Vagina (tissue), 2 donors: ENCODE measurements at regions not wholly inside any gene's neighbourhood (a gene's known extent, or its start where the extent isn't known, plus 50 kb on each side); places are given as distances from the start of the nearest gene placed in this dataset.
"Not testable (repeated sequence)": the region's sequence is repeated elsewhere in the genome, so short reads cannot be mapped to it uniquely, and the experiment has no call there.

ENCODE experiments used
- DNase-seq, 2 donors: peaks; one replicate each; pipeline ENCODE4 v3.0.0-alpha.2; 2017; ENCODE audit errors: extremely low spot score in 2 of 2
- H3K27ac ChIP-seq: fragments of 200-600 bp; sonication (generic); one replicate; pipeline ENCODE4 v1.5.1; 2019
- H3K27me3 ChIP-seq: fragments of 200-600 bp; sonication (generic); one replicate; pipeline ENCODE4 v1.5.1; 2019
- H3K36me3 ChIP-seq, 2 donors: fragments of 200-600 bp; sonication (generic); one replicate each; pipeline ENCODE4 v1.5.1; 2017 to 2019
- H3K4me1 ChIP-seq: fragments of 200-600 bp; sonication (generic); one replicate; pipeline ENCODE4 v1.5.1; 2019
- H3K4me3 ChIP-seq, 2 donors: fragments of 200-600 bp; sonication (generic); 1 replicate in 1 of 2; 2 replicates in 1 of 2; pipeline ENCODE4 v1.5.1; 2016 to 2019
- H3K9me3 ChIP-seq: fragments of 200-600 bp; sonication (generic); one replicate; pipeline ENCODE4 v1.5.1; 2019
- CTCF ChIP-seq, 3 experiments: fragments of 450-650 bp in 2 of 3; fragments of 200-600 bp in 1 of 3; sonication (generic) in 1 of 3; IDR thresholded peaks; one replicate each; pipeline ENCODE4 v1.5.1; 2017 to 2019; ENCODE audit warnings: antibody characterized with exemption in 3 of 3, mild to moderate bottlenecking in 2 of 3, moderate library complexity in 2 of 3
- POLR2A ChIP-seq, 2 donors: fragments of 450-650 bp; IDR thresholded peaks; one replicate each; pipeline ENCODE4 v1.6.1; 2017; ENCODE audit warnings: antibody characterized with exemption in 2 of 2, mild to moderate bottlenecking in 2 of 2, moderate library complexity in 2 of 2
- POLR2AphosphoS5 ChIP-seq, 2 donors: sonication (generic); formaldehyde crosslinking; IDR thresholded peaks; one replicate each; pipeline ENCODE4 v1.9.0; 2017; ENCODE audit warnings: antibody characterized with exemption in 2 of 2, mild to moderate bottlenecking in 2 of 2, low read depth in 1 of 2; ENCODE audit not compliant: insufficient read depth in 1 of 2
- intact Hi-C: fragments of 100-400 bp; cut with DNase I; formaldehyde crosslinking; loops from one replicate; pipeline ENCODE4 v1.15.1; 2023

- H3K4me1 ChIP-seq = no peaks in the 10 kb centered on the region
- no peaks in the 10 kb centered on the region for H3K27me3 ChIP-seq
- H3K36me3 ChIP-seq = no peaks in the 10 kb centered on the region
- TF ChIP-seq CTCF (IDR thresholded peaks at IDR 0.05) = no peak
- no peak for TF ChIP-seq POLR2AphosphoS5 (IDR thresholded peaks at IDR 0.05; ENCODE audit: insufficient read depth in 1 of 2, low read depth in 1 of 2)
- no peak for TF ChIP-seq POLR2A (IDR thresholded peaks at IDR 0.05)
- no peak overlapping the region for H3K27ac ChIP-seq
- DNase-seq = no peak
- intact Hi-C loops = no loop called here
- no peak overlapping the region for H3K4me3 ChIP-seq
- no peaks in the 10 kb centered on the region for H3K9me3 ChIP-seq
These were observed 143.2 kb downstream of the PSAT1 start for GRCh38 chr9:78439866-78440830.

GRCh38 chr9:78441396-78441795, 144.5 kb downstream of the PSAT1 start:
- no peak for TF ChIP-seq POLR2AphosphoS5 (IDR thresholded peaks at IDR 0.05; ENCODE audit: insufficient read depth in 1 of 2, low read depth in 1 of 2)
- TF ChIP-seq CTCF (IDR thresholded peaks at IDR 0.05) = no peak
- TF ChIP-seq POLR2A (IDR thresholded peaks at IDR 0.05) = no peak
- DNase-seq = no peak
- no peaks in the 10 kb centered on the region for H3K4me1 ChIP-seq
- H3K36me3 ChIP-seq = no peaks in the 10 kb centered on the region
- no peak overlapping the region for H3K27ac ChIP-seq
- H3K4me3 ChIP-seq = no peak overlapping the region
- intact Hi-C loops = no loop called here
- no peaks in the 10 kb centered on the region for H3K9me3 ChIP-seq
- H3K27me3 ChIP-seq = no peaks in the 10 kb centered on the region

- no peak for DNase-seq
- no peaks in the 10 kb centered on the region for H3K9me3 ChIP-seq
- no peak overlapping the region for H3K27ac ChIP-seq
- TF ChIP-seq CTCF (IDR thresholded peaks at IDR 0.05) (no peak), POLR2A (IDR thresholded peaks at IDR 0.05) (no peak), POLR2AphosphoS5 (IDR thresholded peaks at IDR 0.05; ENCODE audit: insufficient read depth in 1 of 2, low read depth in 1 of 2) (no peak)
- H3K4me3 ChIP-seq = no peak overlapping the region
- no peaks in the 10 kb centered on the region for H3K27me3 ChIP-seq
- H3K36me3 ChIP-seq = no peaks in the 10 kb centered on the region
- no peaks in the 10 kb centered on the region for H3K4me1 ChIP-seq
- intact Hi-C loops = no loop called here
These were observed 145.0 kb downstream of the PSAT1 start for GRCh38 chr9:78441822-78442431.

- H3K36me3 ChIP-seq, DNase-seq, H3K4me3 ChIP-seq, H3K4me1 ChIP-seq, H3K27me3 ChIP-seq, H3K9me3 ChIP-seq, H3K27ac ChIP-seq, intact Hi-C loops: not testable (repeated sequence)
These were observed 145.7 kb downstream of the PSAT1 start for GRCh38 chr9:78442577-78442976.

GRCh38 chr9:78443946-78444345, 147.0 kb downstream of the PSAT1 start:
- no peak for DNase-seq
- Histone ChIP-seq H3K36me3 (no peaks in the 10 kb centered on the region), H3K9me3 (no peaks in the 10 kb centered on the region), H3K4me1 (no peaks in the 10 kb centered on the region), H3K27ac (no peak overlapping the region), H3K27me3 (no peaks in the 10 kb centered on the region), H3K4me3 (no peak overlapping the region)
- intact Hi-C loops = no loop called here
- no peak for TF ChIP-seq POLR2A (IDR thresholded peaks at IDR 0.05)
- TF ChIP-seq POLR2AphosphoS5 (IDR thresholded peaks at IDR 0.05; ENCODE audit: insufficient read depth in 1 of 2, low read depth in 1 of 2) = no peak
